GM19043 (cell line): ENCODE measurements at regions not wholly inside any gene's neighbourhood (a gene's known extent, or its start where the extent isn't known, plus 50 kb on each side); places are given as distances from the start of the nearest gene placed in this dataset.
"Not testable (repeated sequence)": the region's sequence is repeated elsewhere in the genome, so short reads cannot be mapped to it uniquely, and the experiment has no call there.

Experiments used
- ATAC-seq: cut with Tn5 transposase; IDR thresholded peaks from one replicate; pipeline ENCODE4 v1.9.1; 2021; ENCODE audit warnings: low read depth; ENCODE audit not compliant: unreplicated experiment

DNA sequence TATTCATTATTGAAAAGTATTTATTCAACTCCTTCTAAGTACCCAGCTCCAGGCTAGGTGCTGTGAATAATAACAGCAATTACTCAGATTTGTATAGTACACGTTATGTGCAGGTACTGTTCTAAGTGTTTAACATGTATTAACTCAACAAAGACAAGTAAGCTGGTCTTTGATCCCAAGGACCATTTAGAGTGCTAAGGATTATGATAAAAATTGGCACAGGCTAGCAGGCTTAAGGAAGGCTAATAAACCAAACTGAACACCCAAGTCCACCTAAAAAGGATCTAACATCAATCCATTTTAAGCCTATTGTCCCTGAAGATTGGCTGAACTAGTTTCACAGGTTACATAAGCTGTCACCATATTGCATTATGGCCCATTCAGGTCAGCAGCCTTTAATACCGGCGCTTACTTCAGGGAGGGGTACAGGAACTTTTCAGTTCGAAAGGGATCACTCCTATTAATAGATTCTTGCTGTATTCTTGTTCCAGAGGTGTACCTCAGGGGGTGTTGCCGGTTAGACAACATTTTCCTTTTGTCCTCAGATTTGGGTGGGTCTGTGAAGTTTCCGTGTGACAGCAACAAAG lies 99.0 kb upstream of the GMDS start:
- no peak for ATAC-seq

DNA sequence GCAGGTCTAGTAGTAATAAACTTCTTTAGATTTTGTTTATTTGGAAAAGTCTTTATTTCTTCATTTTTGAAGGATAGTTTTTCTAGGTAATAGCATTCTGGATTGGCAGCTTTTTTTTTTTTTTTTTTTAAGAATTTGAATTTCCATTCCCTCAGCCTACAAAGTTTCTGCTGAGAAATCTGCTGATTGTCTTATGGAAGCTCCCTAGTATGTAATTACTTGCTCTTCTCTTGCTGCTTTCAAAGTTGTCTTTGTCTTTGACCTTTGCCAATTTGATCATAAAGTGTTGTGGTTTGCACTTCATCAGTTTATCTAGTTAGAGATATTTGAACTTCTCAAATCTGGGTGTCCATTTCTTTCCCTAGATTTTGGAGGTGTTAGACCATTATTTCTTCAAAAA lies 82.2 kb upstream of the GMDS start:
- no peak for ATAC-seq

DNA sequence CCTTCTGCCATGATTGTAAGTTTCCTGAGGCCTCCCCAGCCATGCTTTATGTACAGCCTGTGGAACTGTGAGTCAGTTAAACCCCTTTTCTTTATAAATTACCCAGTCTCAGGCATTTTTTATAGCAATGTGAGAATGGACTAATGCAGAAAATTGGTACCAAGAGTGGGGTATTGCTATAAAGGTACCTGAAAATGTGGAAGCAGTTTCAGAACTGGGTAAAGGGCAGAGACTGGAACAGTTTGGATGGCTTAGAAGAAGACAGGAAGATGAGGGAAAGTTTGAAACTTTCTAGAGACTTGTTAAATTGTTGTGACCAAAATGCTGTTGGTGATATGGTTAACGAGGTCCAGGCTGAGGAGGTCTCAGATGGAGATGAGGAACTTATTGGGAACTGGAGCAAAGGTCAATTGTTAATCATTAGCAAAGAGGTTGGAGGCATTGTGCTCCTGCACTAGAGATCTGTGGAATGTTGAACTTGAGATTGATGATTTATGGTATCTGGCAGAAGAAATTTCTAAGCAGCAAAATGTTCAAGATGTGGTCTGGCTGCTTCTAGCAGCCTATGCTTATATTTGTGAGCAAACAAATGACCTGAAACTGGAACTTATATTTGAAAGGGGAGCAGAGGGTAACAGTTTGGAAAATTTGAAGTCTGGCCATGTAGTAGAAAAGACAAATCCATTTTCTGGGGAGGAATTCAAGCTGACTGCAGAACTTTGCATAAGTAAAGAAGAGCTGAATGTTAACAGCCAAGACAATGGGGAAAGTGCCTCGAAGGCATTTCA lies 79.0 kb upstream of the GMDS start:
- no peak for ATAC-seq

DNA sequence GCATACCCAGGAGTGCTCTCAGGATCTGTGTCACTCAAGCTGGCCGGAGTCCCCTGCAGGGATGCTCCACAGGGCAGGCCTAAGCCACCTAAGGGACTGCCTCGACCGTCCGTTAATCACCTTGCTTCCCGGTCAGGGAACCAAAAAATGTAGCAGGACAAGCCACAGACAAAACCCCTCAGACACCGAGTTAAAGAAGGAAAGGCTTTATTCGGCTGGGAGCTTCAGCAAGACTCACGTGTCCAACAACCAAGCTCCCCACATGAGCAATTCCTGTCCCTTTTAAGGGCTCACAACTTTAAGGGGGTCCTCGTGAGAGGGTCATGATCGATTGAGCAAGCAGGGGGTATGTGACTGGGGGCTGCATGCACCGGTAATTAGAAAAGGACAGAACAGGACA lies 72.1 kb upstream of the GMDS start:
- not testable (repeated sequence) for ATAC-seq

DNA sequence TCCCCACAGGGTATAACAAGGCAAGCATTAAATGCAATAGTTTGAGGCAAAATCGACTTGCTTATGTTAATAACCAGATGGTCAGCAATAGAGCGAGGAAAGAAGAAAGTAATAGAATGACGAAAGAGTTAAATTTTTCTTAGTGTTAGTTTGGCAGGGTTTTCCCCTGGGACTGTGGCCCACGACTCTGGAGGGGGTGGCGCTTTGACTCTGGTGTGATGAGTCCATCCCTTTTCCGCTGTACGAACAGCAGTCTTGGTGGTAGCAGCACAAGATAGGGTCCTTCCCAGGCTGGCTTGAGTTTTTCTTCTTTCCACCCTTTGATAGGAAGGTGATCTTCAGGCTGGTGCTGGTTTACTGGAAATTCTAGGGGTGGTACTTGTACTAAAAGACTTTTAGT lies 69.2 kb upstream of the GMDS start:
- no peak for ATAC-seq

DNA sequence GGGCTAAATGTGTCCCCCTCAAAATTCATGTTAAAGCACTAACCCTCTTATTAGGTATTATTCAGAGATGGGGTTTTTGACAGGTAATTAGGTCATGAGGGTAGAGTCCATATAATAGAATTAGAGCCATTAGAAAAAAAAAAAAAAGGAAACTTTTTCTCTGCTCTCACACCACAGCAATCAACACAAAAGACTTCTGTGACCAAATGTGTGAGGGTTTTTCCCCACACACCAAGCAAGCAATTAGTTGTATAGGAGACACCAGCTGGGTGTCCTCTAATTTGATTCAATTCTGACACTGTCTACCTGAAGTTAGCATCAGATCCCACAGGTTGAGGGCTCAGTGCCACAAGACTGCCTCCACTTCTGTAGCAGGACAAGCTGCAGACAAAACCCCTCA lies 64.6 kb upstream of the GMDS start:
- no peak for ATAC-seq

DNA sequence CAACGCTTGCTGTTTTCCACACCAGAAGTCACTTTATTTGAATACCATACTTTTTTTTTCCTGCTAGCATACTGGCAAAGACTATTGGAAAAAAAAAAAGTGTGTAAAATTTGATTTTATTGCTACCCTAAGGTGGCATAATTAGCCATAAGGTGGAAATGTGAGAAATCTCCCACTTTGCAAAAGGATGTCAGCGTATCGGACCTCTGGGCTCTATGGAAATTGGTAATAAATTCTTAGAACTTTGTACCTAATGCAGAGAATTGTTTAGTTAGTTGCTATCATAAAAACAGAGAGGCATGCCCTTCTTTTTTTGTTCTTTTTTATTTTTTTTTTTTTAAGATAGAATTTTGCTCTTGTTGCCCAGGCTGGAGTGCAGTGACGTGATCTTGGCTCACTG lies 63.7 kb upstream of the GMDS start:
- no peak for ATAC-seq

DNA sequence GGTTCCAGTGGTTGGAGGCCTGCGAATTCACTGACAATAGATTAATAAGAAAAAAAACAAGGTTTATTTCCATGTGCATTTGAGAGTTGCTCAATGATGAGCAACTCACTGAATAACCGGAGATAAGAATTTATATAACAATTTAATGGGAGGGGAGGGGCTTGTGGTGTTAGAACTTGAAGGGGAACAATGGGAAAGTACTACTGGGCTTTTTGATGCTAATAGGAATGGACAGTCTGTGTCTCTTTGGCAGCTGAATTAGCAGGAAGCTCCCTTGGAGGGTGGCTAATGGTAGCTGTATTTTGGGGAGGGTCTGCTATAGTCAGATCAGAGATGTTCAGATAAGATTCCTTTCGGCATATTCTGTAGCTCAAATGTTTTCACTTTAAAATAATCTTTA lies 62.4 kb upstream of the GMDS start:
- no peak for ATAC-seq

DNA sequence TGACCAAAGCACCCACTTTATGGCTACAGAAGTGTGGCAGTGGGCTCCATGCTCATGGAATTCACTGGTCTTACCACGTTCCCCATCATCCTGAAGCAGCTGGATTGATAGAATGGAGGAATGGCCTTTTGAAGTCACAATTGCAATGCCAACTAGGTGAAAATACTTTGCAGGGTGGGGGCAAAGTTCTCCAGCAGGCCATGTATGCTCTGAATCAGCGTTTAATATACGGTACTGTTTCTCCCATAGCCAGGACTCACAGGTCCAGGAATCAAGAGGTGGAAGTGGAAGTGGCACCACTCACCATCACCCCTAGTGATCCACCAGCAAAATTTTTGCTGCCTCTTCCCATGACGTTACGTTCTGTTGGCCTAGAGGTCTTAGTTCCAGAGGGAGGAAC lies 60.5 kb upstream of the GMDS start:
- ATAC-seq = no peak

DNA sequence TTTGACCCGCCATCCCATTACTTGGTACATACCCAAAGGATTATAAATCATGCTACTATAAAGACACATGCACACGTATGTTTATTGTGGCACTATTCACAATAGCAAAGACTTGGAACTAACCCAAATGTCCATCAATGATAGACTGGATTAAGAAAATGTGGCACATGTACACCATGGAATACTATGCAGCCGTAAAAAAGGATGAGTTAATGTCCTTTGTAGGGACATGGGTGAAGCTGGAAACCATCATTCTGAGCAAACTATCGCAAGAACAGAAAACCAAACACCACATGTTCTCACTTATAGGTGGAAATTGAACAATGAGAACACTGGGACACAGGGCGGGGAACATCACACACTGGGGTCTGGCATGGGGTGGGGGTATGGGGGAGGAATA lies 57.1 kb upstream of the GMDS start:
- ATAC-seq = not testable (repeated sequence)

DNA sequence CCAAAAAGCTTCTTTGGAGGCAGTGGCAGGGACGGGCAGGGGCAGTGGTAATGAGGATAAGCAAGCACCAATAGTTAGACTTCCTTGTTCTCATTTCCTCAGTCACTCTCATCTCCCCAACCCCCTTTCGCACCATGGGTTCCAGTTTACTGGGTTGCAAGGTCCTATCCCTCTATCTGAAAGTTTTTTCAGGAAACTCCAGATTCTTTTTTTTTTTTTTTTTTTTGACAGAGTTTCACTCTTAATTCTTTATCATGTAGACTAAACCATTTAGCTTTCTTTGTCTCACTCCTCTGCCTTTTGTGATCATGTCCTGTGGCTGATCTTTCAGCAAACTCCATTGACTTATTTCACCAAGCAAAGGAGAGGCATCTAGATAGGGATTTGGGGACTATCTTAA lies 51.4 kb upstream of the GMDS start:
- no peak for ATAC-seq
